Stomach smooth muscle (tissue), 2 donors: ENCODE measurements at regions not wholly inside any gene's neighbourhood (a gene's known extent, or its start where the extent isn't known, plus 50 kb on each side); places are given as distances from the start of the nearest gene placed in this dataset.

ENCODE experiments used
- H3K27ac ChIP-seq: one replicate; pipeline ENCODE4 v1.7.0; 2013; ENCODE audit warnings: mild to moderate bottlenecking, low read length, inconsistent platforms
- H3K27me3 ChIP-seq, 2 donors: one replicate each; pipeline ENCODE4 v1.7.0; 2013; ENCODE audit warnings: low read length in 2 of 2; ENCODE audit not compliant: insufficient read depth in 2 of 2, control insufficient read depth in 1 of 2
- H3K36me3 ChIP-seq, 2 donors: one replicate each; pipeline ENCODE4 v1.7.0; 2013; ENCODE audit warnings: low read length in 2 of 2; ENCODE audit not compliant: control insufficient read depth in 2 of 2, insufficient read depth in 2 of 2
- H3K4me1 ChIP-seq: one replicate; pipeline ENCODE4 v1.7.0; 2013; ENCODE audit warnings: low read length; ENCODE audit not compliant: control insufficient read depth, insufficient read depth
- H3K4me3 ChIP-seq, 2 donors: one replicate each; pipeline ENCODE4 v1.7.0; 2013; ENCODE audit warnings: low read length in 2 of 2
- H3K9ac ChIP-seq, 2 donors: one replicate each; pipeline ENCODE4 v1.7.0; 2013; ENCODE audit warnings: low read length in 2 of 2, mild to moderate bottlenecking in 1 of 2
- H3K9me3 ChIP-seq, 2 donors: one replicate each; pipeline ENCODE4 v1.7.0; 2013; ENCODE audit warnings: low read length in 2 of 2; ENCODE audit not compliant: control insufficient read depth in 2 of 2
- donor health status: healthy.
- donor health status: Pancreatic carcinoma.

DNA sequence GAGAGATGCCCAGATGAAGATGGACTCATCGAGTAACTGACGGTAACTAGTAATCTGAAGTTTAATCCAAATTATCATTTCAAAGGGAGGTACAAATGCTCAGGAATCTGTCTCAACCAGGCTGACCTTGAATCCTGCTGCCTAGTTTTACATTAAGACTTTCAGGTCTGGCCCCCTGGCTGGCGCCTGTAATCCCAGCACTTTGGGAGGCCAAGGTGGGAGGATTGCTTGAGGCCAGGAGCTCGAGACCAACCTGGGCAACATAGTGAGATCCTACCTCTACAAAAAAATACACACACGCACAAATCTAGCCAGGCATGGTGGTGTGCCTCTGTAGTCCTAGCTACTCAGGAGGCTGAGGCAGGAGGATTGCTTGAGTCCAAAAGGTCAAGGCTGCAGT, 95.7 kb upstream of the AKT3 start:
- Histone ChIP-seq H3K4me1 (no peaks in the 10 kb centered on the region), H3K27me3 (peaks cover 5 to 11% of the 10 kb centered on the region in 2 donors), H3K9me3 (no peaks in the 10 kb centered on the region), H3K27ac (no peak overlapping the region), H3K4me3 (no peak overlapping the region), H3K36me3 (no peaks in the 10 kb centered on the region), H3K9ac (no peak overlapping the region)

DNA sequence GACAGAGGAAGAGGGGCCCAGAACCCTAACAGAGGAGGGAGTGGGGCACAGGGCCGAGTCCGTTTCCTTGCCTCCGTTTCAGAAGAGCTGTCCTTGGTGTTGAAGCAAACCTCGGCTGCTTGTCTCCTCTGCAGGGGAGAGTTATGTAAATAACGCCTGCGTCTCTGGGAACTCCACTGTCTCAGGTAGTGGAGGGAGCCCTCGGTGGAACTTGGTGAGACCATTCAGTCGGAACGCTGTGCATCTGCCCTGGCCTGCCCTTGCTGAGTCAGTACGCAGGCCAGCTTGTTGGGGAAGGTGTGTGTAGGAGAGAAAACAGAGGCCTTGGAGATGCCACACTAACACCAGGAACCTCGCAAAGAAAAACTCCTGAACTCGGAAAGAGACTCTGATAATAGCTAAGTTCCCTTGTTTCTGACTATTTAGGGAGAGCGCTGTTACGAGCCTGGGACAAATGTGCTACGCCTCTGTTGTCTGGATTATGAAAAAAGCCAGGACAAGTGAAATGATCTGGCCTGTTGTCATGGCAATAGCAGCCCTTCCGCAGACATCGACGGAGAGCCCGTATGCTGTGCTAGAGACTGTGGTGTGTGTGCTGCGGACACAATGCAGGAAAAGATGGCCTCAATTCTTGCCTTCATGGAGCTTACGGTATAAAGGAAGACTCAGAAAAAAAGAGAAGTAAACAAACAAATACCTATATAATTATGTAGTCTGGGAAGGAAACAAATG, 94.6 kb upstream of the AKT3 start:
- peaks cover 7 to 11% of the 10 kb centered on the region in 2 donors for H3K27me3 ChIP-seq
- H3K4me3 ChIP-seq, result no peak overlapping the region
- no peaks in the 10 kb centered on the region for H3K4me1 ChIP-seq
- H3K36me3 ChIP-seq, result no peaks in the 10 kb centered on the region
- no peak overlapping the region for H3K9ac ChIP-seq
- no peak overlapping the region for H3K27ac ChIP-seq
- H3K9me3 ChIP-seq, result no peaks in the 10 kb centered on the region

DNA sequence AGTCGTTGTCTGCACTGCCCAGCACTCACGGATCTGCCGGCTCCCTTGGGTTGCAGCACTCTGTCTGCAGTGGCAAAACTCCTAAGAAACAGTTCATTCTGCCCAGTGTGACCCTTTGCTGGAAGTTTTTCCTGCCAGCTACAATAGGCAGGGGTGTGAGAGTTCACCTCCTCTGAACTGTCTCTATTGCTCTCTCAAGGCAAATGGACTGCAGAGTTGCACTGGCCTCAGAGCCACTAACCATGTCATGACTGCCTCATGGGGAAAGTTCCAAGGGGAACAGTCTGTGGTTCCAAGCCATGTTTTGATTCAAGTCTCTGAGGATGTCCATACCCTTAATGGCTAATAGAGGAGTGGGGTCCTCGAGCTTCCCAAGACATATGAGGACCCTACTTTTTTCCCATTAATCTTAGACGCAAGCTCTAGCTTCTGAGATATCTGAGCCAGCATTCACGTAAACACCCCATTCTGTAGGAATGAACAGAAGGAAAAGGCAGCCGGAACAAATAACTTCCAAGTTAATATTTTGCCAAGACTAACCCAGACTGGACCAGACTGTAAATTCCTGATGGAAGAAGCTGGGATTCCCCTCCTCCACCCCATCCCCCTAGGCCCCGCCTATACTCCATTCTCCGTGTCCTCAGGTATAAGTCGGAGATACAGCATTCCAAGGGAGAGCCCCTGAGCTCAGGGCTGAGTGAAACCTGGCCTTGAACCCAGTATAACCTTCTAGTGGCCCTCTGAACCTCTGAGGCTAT, 93.8 kb upstream of the AKT3 start:
- H3K9ac ChIP-seq, result no peak overlapping the region
- H3K27ac ChIP-seq, result no peak overlapping the region
- no peaks in the 10 kb centered on the region for H3K9me3 ChIP-seq
- H3K27me3 ChIP-seq, result peaks cover 7 to 11% of the 10 kb centered on the region in 2 donors
- H3K4me1 ChIP-seq, result no peaks in the 10 kb centered on the region
- no peak overlapping the region for H3K4me3 ChIP-seq
- no peaks in the 10 kb centered on the region for H3K36me3 ChIP-seq

DNA sequence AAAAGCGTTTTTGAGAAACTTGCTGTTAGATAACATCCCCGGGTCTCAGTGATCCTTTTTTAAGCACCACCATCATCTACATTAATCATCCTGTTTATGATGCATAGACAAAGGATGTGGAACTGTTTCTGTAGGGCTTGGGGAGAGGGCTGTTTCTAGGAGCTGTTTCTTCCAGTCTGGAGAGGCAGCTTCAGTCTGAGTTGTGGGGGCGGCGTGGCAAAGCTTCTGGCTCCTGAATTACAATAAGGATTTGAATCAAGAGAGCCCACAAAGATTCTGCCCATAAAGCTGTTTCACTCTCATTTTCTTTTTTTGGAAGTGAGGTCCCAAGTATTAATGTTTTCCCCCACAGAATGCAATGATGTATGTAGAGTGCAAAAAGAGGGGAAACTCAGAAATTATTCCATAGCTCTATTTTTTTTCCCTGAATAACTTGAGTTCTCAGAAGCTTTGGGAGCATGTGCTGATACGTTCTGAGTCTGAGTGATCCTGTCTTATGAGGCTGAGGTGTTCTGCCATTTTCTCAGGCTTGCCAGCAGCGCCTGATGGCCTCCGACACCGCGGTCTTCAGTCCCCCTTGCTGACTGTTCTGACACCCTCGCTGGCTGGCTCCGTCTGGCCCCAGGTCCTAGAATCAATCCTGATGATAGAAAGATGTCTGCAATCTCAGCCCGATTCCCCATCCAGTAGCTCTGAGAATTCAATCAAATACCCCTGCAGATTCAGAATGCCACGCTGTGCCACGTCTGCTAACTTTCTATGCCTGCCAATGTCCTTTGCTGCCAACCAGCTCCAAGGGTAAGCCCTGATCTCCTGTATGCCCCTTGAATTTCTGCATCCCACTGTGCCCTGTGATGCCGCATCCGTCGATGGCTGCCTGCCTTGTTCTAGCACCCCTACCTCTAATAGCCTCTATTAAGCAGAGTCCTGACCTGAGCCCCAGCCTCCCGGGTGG, 92.4 kb upstream of the AKT3 start:
- Histone ChIP-seq H3K27me3 (peaks cover 7 to 11% of the 10 kb centered on the region in 2 donors), H3K27ac (no peak overlapping the region), H3K9me3 (no peaks in the 10 kb centered on the region), H3K36me3 (no peaks in the 10 kb centered on the region), H3K4me1 (no peaks in the 10 kb centered on the region), H3K9ac (no peak overlapping the region), H3K4me3 (no peak overlapping the region)

DNA sequence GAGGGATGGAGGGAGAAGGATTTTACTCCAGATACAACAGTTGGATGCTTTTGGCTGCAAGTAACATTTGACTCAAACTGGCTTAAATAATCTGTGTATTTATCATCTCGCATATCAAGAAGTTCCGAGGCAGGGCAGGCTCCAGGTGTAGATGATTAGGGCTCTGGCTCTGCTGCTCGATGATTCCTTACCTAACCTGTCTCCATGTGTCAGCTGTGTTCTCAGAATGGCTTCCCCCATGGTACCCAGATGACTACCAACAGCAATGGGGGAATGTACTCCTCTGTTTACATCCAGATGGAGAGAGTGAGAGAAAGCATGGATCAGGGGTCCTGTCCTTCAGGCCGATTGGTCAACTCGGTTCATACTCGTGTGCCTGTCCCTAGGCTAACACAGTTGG, 90.4 kb upstream of the AKT3 start:
- Histone ChIP-seq H3K4me3 (no peak overlapping the region), H3K9me3 (no peaks in the 10 kb centered on the region), H3K36me3 (no peaks in the 10 kb centered on the region), H3K9ac (no peak overlapping the region), H3K4me1 (no peaks in the 10 kb centered on the region), H3K27me3 (peaks cover 7 to 11% of the 10 kb centered on the region in 2 donors), H3K27ac (no peak overlapping the region)

DNA sequence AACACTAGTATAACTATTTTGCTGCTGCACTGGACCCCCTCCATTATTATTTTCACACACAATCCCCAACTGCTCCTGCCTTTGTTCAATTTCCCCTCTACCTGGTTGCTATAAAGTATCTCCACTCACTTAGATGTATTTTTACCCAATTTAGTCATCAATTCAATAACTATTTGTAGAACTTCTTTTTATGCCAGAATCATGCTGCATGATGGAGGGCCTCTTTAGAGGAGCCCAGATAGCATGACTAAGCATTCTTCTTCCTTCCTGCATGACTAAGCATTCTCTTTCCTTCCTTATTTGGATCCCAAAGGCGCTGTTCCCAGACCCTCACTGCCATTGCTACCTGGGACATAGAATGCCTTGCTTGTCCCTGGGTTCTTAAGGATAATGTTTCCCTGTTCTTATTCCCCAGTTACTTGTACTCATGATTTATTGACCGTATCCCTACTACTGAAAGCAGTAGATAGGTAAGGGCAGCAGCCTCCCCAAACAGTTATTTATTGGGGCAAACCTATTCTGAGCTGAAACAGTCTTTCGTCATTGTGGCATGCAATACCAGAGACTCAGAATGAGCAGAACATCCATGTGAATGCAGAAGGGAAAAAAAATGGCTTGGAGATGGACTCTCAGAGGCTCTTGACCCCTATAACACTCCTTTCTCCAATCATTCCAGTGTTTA, 89.3 kb upstream of the AKT3 start:
- H3K27ac ChIP-seq, result no peak overlapping the region
- H3K36me3 ChIP-seq, result no peaks in the 10 kb centered on the region
- peaks cover 6 to 8% of the 10 kb centered on the region in 2 donors for H3K27me3 ChIP-seq
- H3K4me1 ChIP-seq, result no peaks in the 10 kb centered on the region
- H3K9me3 ChIP-seq, result no peaks in the 10 kb centered on the region
- no peak overlapping the region for H3K9ac ChIP-seq
- no peak overlapping the region for H3K4me3 ChIP-seq

DNA sequence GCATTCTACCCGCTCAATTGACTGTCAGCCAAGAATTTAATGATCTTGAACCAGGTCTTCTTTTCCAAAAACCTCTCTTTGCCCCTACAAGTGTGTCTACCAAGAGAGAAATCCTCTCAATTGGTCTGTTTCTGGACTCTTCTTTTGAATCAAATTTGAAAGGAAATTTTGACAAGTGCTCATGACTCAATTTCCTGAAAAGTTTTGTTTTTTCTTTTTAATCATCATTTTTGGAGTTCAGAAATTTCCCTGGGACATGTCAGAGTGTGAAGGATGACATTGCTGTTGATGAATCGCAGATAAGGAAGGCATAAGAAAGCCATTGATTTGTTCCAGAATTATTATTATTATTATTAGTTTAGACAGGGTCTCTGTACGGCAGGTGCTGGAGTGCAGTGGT, 88.2 kb upstream of the AKT3 start:
- no peak overlapping the region for H3K4me3 ChIP-seq
- no peaks in the 10 kb centered on the region for H3K36me3 ChIP-seq
- H3K4me1 ChIP-seq, result no peaks in the 10 kb centered on the region
- H3K9me3 ChIP-seq, result no peaks in the 10 kb centered on the region
- H3K27me3 ChIP-seq, result peaks cover 0 to 6% of the 10 kb centered on the region in 2 donors
- no peak overlapping the region for H3K27ac ChIP-seq
- no peak overlapping the region for H3K9ac ChIP-seq

DNA sequence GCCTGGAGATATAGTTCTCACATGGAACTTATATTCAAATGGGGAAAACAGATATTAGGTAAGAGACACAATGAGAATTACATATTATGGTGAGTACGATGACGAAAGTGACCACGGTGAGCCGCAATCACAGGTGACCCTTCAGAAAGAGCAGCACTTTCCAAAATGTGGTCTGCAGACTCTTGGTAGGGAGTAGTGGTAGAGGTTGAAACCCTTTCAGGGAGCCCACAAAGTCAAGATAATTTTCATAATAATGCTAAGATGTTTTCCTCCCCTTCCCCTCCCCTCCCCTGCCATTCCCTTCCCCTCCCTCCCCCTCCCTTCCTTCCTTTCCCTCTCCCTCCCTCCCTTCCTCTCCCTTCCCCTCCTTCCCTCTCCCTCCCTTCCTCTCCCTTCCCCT, 83.5 kb upstream of the AKT3 start:
- Histone ChIP-seq H3K4me1 (no peaks in the 10 kb centered on the region), H3K9ac (no peak overlapping the region), H3K27ac (no peak overlapping the region), H3K27me3 (peaks cover 0 to 7% of the 10 kb centered on the region in 2 donors), H3K4me3 (no peak overlapping the region), H3K36me3 (no peaks in the 10 kb centered on the region), H3K9me3 (no peaks in the 10 kb centered on the region)

DNA sequence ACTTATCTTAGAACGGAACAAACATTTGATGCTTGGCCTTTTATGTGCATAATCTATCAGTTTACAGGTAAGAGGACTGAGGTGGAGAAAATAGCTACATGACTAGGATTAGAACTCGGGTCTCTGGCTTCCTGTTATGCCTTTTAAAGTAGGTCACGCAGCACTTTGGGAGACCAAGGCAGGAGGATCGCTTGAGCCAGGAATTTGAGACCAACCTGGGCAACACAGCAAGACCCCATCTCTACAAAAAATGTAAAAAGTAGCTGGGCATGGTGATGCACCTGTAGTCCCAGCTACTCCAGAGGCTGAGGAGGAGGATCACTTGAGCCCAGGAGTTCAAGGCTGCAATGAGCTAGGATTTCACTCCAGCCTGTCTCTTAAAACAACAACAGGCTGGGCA, 81.9 kb upstream of the AKT3 start:
- H3K4me3 ChIP-seq, result no peak overlapping the region
- no peaks in the 10 kb centered on the region for H3K36me3 ChIP-seq
- H3K9me3 ChIP-seq, result no peaks in the 10 kb centered on the region

More for the DNA sequence above, 81.9 kb upstream of the AKT3 start:
- H3K4me1 ChIP-seq, result no peaks in the 10 kb centered on the region
- peaks cover 0 to 7% of the 10 kb centered on the region in 2 donors for H3K27me3 ChIP-seq
- H3K27ac ChIP-seq, result no peak overlapping the region
- H3K9ac ChIP-seq, result no peak overlapping the region
